ENCODE measurements at regions not wholly inside any gene's neighbourhood (a gene's known extent, or its start where the extent isn't known, plus 50 kb on each side); places are given as distances from the start of the nearest gene placed in this dataset.
"Not testable (repeated sequence)": the region's sequence is repeated elsewhere in the genome, so short reads cannot be mapped to it uniquely, and the experiment has no call there.

GRCh38 chr12:87425942-87426554 is 603.2 kb downstream of the C12orf50 start:
- no peak for DNase-seq

GRCh38 chr12:87421233-87421632 is 608.0 kb downstream of the C12orf50 start:
- DNase-seq: not testable (repeated sequence)

- DNase-seq: no peak
These were observed 615.4 kb downstream of the C12orf50 start for GRCh38 chr12:87413784-87414183.

- DNase-seq: no peak
These were observed 622.3 kb downstream of the C12orf50 start for GRCh38 chr12:87406926-87407325.

GRCh38 chr12:87405918-87406317 is 623.3 kb downstream of the C12orf50 start:
- DNase-seq: no peak

DNA sequence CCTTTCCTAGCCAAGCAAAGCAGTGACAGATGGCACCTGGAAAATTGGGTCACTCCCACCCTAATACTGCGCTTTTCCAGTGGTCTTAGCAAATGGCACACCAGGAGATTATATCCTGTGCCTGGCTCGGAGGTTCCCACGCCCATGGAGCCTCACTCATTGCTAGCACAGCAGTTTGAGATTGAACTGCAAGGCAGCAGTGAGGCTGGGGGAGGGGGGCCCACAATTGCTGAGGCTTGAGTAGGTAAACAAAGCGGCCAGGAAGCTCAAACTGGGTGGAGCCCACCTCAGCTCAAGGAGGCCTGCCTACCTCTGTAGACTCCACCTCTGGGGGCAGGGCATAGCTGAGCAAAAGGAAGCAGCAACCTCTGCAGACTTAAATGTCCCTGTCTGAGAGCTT is 635.0 kb downstream of the C12orf50 start:
- not testable (repeated sequence) for DNase-seq

DNA sequence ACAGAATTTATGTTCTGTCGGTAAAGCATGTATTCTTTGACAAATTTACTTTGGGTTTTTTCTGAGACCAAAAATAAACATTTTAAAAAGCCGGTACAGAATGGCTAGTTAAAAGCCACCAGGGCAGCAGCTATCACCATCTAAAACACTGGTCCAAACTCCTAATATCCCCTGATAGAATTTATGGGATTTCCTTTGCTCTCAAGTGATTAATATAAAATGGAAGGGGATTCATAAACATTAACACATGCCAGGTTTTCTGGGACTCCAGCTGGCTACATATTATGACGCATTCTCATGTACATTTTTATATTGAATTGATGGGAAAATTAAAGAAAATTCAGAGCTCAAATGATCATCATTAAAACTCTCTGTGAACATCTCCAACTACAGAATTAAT is 640.8 kb downstream of the C12orf50 start:
- DNase-seq: no peak

GRCh38 chr12:87385322-87385721 is 643.9 kb downstream of the C12orf50 start:
- no peak for DNase-seq

DNA sequence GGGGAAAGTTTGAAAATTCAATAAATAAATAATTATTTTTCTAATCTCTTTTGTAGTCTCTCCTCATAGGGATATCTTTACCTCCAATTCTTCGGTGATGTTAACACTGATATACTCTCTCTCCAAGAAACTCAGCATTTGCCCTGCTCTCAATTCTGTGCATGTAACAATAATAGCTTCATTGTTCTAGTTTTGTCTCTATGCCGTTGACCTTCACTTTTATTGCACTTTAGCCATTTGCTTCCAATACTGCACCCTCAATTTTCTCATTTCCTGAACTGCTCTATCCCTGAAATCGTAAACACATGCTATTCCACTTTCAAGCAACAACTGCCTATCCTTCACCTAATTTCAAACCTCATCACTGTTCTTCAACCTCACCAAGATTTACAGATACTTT is 645.0 kb downstream of the C12orf50 start:
- no peak for DNase-seq

- no peak for DNase-seq
These were observed 645.5 kb downstream of the C12orf50 start for GRCh38 chr12:87383680-87384079.

GRCh38 chr12:87382959-87383566 is 646.1 kb downstream of the C12orf50 start:
- no peak for DNase-seq

DNA sequence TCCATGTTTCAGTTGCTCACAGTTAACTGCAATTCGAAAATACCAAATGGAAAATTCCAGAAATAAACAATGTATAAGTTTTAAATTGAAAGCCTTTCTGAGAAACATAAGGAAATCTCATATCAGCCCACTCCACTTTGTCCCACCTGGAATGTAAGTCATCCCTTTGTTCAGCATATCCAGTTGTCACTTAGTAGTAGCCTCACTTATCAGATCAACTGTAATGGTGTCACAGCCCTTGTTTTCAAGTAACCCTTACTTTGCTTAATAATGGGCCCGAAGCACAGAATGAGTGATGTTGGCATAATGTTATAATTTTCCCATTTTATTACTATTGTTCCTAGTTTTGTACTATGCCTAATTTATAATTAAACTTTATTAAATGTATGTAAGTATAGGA is 646.8 kb downstream of the C12orf50 start:
- DNase-seq: no peak

DNA sequence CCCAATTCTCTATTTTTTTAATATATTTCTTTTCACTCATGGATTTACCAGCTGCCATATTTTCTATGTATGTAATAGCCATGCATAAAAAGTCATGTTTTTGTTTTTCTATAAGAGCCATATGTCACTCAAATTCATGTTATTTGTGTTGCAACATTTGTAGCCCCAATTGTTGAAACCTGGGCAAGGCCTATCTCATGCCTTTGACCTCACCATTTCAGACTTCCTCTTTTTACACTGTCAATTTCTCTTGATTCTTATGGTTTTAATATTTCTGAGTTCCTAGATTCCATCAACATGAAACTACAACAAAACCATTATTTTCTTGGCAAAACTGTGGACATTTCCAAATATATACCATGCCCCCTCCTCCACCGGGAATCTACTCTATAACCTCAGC is 647.5 kb downstream of the C12orf50 start:
- no peak for DNase-seq

DNA sequence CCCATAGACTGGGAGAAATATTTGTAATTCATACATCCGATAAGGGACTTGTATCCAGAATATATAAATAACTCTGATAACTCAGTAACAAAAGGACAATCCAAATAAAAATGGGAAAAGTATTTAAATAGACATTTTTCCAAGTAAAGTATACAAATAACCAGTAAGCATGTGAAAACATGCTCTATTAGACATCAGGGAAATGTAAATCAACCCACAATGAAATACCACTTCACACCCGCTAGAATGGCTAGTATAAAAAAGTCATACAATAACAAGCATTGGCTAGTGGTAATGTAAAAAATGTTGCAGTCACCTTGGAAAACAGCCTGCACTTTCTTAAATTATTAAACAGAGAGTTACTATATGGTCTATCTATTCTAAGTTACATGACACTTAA is 650.7 kb downstream of the C12orf50 start:
- no peak for DNase-seq

DNA sequence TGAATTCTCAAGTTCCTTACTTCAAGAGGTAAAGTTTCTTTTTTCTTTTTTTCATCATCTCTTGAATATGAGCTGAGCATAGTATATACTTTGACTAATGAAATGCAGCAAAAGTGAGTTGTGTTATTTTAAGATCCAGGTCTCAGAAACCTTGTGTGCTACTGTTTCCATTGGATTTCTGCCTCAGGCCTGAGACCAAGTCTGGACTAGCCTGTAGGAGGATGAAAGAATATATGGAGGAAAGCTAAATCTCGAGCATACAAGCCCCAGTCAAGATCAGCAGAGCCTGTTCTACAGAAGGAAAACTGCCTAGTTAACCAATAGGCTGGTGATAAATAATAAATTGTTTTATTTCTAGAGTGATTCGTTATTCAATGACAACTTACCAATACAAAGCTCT is 652.5 kb downstream of the C12orf50 start:
- no peak for DNase-seq

DNA sequence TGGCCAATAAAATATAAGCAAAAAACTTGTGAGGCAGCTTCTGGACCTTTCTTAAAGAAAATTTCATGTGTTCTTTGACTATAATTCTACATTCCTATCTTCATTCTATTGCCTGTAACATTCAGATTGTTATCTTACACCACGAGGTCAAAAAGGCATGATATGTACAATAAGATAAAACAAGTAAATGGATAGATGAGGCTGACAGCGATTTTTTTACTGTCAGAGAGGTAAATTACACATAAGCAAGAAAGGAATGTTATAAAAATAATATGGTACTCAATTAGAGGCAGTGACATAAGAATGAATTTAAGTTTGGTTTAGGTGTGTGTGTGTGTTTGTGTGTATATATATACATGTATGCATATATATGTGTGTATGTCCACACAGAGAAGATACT is 660.0 kb downstream of the C12orf50 start:
- no peak for DNase-seq

GRCh38 chr12:87368259-87368658 is 660.9 kb downstream of the C12orf50 start:
- no peak for DNase-seq

GRCh38 chr12:87365423-87365822 is 663.8 kb downstream of the C12orf50 start:
- no peak for DNase-seq

DNA sequence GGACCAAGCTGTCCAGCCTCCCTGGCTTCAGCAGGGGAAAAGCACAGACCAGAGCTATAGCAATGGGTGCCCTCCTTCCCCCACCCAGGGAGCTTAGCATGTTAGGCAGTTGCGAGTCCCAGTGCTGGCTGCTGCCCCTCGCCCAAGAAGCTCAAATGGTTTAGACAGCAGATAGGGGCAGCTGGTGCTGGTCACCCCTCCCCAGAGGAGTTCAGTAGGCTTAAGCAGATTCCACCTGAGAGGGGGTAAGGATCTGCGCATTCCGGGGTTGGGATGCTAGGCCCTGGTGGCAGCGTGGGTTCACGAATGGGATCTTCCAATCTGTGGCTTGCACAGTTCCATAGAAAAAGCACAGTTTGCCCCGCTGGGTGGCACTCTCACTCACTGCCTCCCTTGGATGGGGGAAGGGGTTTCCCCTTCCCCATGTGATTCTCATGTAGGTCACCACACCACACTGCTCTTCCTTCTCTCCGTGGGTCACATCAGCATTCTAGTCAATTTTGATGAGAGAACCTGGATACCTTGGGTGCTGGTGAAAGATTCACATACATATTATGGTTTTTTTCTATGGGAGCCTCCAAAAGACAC is 665.6 kb downstream of the C12orf50 start:
- DNase-seq: no peak

DNA sequence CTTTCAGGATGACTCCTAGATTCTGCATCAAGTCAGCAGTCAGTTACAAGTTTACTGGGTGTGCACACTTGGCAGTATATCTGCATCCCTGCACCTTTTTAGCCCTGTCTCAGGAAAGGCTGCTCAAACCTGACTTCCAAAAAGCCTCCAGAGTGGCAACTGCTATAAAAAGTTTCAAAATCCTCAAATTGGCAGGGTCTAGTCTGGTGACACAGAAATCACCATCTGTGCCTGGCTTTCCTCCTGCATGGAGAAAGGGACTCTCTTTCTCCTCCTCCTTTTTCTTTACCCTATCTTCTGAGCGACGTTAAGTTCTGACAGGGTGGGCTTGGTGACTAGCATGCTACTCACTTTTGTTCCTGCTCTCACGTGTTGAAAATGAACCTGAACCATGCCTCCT is 679.5 kb downstream of the C12orf50 start:
- DNase-seq: no peak

DNA sequence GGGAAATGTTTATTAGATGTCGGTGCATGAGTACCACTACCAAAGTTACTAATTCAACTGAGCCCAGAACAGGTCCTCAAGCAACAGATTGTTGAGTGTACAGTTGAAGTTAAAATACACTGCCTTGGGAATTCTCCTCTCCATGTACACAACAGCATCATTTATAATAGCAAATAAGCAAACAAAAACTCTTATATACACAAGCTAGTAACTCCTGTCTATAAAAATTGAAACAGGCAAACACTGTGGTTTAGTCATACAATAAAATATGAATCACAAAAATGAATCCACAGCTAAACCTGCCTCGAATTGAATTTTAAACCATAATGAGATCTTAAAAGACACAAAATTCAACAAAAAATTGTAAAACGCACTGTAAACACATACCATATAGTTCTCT is 681.1 kb downstream of the C12orf50 start:
- no peak for DNase-seq

DNA sequence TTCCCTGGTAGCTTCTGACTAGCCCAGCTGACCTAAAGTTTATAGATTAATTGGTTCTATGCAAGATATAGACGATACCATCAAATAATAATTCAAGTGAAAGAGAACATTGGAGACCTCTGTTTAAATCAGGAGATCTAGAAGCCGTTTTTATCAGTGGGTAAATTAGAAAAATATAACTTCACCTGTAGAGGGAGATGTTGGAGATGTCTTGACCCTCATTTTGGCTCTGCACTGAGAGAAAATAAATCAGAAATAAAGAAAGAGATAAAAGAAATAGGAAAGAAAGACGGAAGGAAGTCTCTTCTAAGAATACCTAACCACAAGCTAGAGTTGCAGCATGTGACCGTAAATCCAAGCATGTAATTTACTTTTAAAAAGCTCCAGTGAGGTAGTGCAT is 684.5 kb downstream of the C12orf50 start:
- no peak for DNase-seq

GRCh38 chr12:87338681-87339080 is 690.5 kb downstream of the C12orf50 start:
- no peak for DNase-seq

All from hypothalamus (tissue), 51 donors.